ENCODE measurements at regions not wholly inside any gene's neighbourhood (a gene's known extent, or its start where the extent isn't known, plus 50 kb on each side); places are given as distances from the start of the nearest gene placed in this dataset.
"Not testable (repeated sequence)": the region's sequence is repeated elsewhere in the genome, so short reads cannot be mapped to it uniquely, and the experiment has no call there.

DNA sequence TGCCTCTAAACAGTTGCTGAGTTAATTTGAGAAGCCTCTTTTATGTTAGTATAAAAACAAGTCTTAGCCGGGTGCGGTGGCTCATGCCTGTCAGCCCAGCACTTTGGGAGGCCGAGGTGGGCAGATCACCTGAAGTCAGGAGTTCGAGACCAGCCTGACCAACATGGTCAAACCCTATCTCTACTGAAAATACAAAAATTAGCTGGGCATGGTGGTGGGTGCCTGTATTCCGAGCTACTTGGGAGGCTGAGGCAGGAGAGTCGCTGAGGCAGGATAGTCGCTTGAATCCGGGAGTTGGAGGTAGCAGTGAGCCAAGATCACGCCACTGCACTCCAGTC, 317.5 kb downstream of the QKI start:
- TF ChIP-seq, protein P1, sequence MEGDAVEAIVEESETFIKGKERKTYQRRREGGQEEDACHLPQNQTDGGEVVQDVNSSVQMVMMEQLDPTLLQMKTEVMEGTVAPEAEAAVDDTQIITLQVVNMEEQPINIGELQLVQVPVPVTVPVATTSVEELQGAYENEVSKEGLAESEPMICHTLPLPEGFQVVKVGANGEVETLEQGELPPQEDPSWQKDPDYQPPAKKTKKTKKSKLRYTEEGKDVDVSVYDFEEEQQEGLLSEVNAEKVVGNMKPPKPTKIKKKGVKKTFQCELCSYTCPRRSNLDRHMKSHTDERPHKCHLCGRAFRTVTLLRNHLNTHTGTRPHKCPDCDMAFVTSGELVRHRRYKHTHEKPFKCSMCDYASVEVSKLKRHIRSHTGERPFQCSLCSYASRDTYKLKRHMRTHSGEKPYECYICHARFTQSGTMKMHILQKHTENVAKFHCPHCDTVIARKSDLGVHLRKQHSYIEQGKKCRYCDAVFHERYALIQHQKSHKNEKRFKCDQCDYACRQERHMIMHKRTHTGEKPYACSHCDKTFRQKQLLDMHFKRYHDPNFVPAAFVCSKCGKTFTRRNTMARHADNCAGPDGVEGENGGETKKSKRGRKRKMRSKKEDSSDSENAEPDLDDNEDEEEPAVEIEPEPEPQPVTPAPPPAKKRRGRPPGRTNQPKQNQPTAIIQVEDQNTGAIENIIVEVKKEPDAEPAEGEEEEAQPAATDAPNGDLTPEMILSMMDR (conservative IDR thresholded peaks at IDR 0.05; ENCODE audit: low read length) = not testable (repeated sequence)
- TF ChIP-seq EZH2phosphoT487 (IDR thresholded peaks at IDR 0.05; ENCODE audit: borderline replicate concordance) = not testable (repeated sequence)
